GM21723 (cell line): ENCODE measurements at regions not wholly inside any gene's neighbourhood (a gene's known extent, or its start where the extent isn't known, plus 50 kb on each side); places are given as distances from the start of the nearest gene placed in this dataset.

ENCODE experiments used
- ATAC-seq: cut with Tn5 transposase; IDR thresholded peaks from one replicate; pipeline ENCODE4 v1.9.1; 2021; ENCODE audit warnings: mild to moderate bottlenecking, moderate library complexity; ENCODE audit not compliant: unreplicated experiment

GRCh38 chr4:177047070-177047850 is 254.5 kb upstream of the VEGFC start:
- peak; percentile 90 for ATAC-seq

GRCh38 chr4:177047851-177048174 is 255.1 kb upstream of the VEGFC start:
- no peak for ATAC-seq

- ATAC-seq = peak; percentile 83
Measured at GRCh38 chr4:177051473-177052060, 258.1 kb upstream of the NEIL3 start.

- ATAC-seq = no peak
Measured at GRCh38 chr4:177052211-177052934, 257.3 kb upstream of the NEIL3 start.

- no peak for ATAC-seq
Measured at GRCh38 chr4:177057186-177057585, 252.5 kb upstream of the NEIL3 start.

GRCh38 chr4:177064116-177064515 is 245.6 kb upstream of the NEIL3 start:
- no peak for ATAC-seq

GRCh38 chr4:177064729-177065394 is 244.8 kb upstream of the NEIL3 start:
- ATAC-seq = no peak

- ATAC-seq = no peak
Measured at GRCh38 chr4:177066746-177067145, 242.9 kb upstream of the NEIL3 start.

- ATAC-seq = no peak
Measured at GRCh38 chr4:177070533-177071058, 239.1 kb upstream of the NEIL3 start.

- ATAC-seq = no peak
Measured at GRCh38 chr4:177077095-177077971, 232.3 kb upstream of the NEIL3 start.

- ATAC-seq = no peak
Measured at GRCh38 chr4:177079327-177079726, 230.3 kb upstream of the NEIL3 start.

- no peak for ATAC-seq
Measured at GRCh38 chr4:177080388-177080787, 229.3 kb upstream of the NEIL3 start.

GRCh38 chr4:177087060-177087459 is 222.6 kb upstream of the NEIL3 start:
- ATAC-seq = no peak

GRCh38 chr4:177087499-177087898 is 222.2 kb upstream of the NEIL3 start:
- ATAC-seq = no peak

GRCh38 chr4:177091515-177091914 is 218.2 kb upstream of the NEIL3 start:
- no peak for ATAC-seq

GRCh38 chr4:177092807-177093206 is 216.9 kb upstream of the NEIL3 start:
- no peak for ATAC-seq

- no peak for ATAC-seq
Measured at GRCh38 chr4:177093964-177094363, 215.7 kb upstream of the NEIL3 start.

GRCh38 chr4:177097291-177097690 is 212.4 kb upstream of the NEIL3 start:
- ATAC-seq = no peak

GRCh38 chr4:177099211-177099610 is 210.5 kb upstream of the NEIL3 start:
- ATAC-seq = no peak

GRCh38 chr4:177100307-177100706 is 209.4 kb upstream of the NEIL3 start:
- ATAC-seq = no peak
